ENCODE measurements at regions not wholly inside any gene's neighbourhood (a gene's known extent, or its start where the extent isn't known, plus 50 kb on each side); places are given as distances from the start of the nearest gene placed in this dataset.

- TF ChIP-seq CTCF (IDR thresholded peaks at IDR 0.05; ENCODE audit: insufficient read depth, low read length, poor library complexity, severe bottlenecking) = no peak
- no peak for TF ChIP-seq EZH2phosphoT487 (conservative IDR thresholded peaks at IDR 0.05; ENCODE audit: low read length)
These were observed 111.2 kb upstream of the SNX19 start for GRCh38 chr11:131027491-131027890.

Data from SU-DHL-6 (cell line).